Astrocyte of the hippocampus (primary cell): ENCODE measurements at regions not wholly inside any gene's neighbourhood (a gene's known extent, or its start where the extent isn't known, plus 50 kb on each side); places are given as distances from the start of the nearest gene placed in this dataset.

ENCODE experiments used
- DNase-seq: peaks from one replicate; pipeline ENCODE4 v3.0.0; 2011; ENCODE audit warnings: low read depth, low spot score

DNA sequence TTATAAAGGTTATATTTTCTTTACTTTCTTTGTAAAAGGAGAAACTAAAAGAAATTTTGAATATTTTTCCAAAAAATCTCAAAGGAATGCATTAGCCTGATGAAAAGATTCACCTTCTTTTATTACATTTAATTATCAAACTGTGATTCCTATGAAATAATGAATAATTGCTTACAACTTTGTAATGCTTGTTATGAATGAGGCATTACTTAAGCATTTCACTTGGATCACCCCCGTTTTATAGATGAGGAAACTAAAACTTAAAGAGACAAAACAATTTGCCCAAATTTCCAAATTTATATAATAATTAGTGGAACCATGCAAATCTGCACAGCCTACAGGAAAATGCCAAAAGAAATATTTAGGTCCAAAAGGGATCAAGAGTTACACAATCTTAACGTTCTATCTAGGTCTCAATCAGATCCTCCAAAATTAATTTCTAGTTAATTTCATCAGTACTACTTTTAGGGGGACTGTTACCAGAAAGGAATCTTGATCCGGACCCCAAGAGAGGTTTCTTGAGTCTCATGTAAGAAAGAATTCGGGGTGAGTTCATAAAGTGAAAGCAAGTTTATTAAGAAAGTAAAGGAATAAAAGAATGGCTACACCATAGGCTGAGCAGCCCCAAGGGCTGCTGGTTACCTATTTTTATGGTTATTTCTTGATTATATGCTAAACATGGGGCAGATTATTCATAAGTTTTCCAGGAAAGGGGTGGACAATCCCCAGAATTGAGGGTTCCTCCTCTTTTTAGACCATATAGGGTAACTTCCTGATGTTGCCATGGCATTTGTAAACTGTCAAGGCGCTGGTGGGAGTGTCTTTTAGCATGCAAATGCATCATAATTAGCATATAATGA lies 288.0 kb downstream of the ADGB start:
- DNase-seq = no peak

DNA sequence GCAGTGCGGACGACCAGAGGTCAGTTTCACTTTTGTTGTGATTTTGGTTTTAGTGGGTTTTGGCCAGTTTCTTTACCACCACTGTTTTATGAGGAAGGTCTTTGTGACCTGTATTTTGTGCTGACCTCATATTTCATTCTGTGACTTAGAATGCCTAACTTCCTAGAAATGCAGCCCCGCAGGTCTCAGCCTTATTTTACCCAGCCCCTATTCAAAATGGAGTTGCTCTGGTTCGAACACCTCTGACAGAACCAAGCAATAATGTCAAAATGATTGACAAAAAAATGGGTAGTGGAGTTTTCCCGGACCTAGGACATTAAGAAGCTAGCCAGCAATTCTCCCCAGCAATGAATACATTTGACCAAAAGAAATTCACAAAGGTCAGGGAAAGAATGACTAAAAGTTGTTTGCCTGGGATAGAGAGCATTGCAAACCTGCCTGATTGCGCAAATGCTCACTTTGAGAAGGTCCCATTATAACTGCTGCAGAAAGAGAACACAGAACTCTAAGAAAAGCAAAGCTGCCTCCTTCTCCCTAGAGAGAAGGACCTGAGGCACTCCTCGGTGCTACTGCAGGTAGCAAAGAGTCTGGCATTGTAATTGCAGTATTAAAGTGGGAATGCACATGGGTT lies 288.8 kb downstream of the ADGB start:
- DNase-seq = no peak

DNA sequence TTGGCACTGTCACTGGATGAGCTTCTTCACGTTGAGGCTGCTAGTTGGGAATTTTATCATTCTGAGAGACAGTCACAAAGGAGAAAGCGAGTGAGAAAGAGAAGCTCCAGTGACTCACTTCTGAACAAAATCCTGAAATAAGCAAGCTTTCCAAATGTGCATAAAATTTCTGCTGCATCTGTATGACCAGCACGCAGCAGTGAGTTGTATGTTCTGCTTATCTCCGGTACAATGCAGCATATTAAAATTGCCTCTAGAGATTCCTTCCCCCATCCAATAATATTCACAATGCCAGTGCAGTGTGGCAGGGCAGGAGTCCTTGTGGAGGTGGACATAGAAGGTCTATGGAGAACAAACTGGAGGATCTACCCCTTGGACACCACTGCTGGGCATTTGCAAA lies 290.5 kb downstream of the ADGB start:
- no peak for DNase-seq

DNA sequence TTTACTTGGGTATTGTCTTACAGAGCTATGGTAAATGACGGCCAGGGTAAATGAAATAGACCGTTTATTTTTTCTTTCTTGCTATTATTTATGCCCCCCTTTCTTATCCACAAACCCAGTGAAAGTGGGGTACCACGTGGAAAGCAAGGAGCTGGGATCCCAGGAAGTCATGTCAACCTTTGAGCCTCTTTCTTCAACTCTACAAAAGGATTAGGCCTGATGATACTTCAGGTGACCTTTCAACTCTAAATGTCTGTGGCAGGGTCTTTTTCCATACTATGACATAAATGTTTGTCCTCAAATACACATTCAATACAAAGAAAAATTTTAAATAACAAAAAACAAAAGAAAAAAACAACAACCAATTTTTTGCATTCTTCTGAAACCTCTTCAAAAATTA lies 291.4 kb downstream of the ADGB start:
- no peak for DNase-seq

DNA sequence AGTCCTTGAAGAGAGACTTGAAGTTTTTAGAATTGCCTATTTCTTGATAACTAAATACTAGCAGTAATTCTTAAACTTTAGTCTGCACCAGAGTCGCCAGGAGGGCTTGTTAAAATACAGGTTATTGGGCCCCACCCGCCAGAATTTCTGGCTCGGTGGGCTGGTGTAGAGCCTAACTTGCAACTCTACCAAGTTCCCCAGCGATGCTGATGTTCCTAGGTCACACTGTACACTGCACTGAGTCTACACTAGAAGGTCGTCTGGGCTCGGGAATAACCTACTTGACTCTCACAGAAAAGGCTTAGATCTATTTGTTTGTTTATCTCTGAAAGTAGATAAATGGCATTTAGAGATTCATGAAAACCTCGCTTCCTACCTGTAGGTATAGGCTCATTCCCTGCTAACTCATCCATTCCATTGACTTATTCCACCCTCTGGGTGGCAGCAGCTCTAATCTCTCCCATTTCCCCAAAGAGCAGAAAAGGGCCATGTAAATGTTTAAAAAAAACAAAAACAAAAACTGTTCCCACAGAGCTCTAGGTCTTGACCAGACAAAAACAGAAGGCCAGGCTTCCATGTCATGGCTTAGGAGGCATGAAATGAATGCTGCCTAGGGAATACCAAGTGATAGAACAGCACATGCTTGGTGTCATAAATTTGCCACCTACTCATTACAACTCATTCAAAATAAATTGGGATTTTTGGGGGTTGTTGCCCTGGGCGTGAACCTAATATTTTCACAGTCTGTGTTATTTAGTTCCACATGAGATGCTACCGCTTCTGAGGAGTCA lies 292.1 kb downstream of the ADGB start:
- DNase-seq = no peak

DNA sequence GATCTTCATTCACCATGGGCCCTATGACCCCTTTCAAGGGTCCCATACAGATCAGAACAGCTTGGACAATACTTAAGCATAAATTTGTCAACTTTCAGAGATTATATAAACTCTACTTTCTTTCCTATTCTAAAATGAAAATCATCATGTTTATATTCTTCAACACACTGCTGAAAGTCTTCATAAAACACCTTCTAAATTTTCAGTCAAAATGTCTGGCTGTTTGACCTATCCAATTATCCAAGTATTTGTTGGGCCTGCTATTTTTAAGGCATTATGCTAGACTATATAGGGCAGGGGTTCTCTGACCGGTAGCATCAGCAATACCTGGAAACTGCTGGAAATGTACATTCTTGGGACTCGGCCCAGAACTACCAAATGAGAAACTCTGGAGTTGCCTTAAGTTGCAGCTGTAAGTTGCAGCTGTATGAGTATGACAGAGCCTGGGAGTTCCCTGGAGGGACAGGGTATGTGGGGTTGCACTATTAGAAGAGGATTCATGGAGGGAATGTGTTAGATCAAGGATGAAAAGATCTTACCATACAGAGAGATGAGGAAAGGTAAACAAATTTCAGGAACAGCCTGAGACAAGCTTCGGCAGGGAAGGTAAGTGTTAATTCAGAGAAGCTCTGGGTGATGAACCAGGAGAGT lies 293.0 kb downstream of the ADGB start:
- no peak for DNase-seq

DNA sequence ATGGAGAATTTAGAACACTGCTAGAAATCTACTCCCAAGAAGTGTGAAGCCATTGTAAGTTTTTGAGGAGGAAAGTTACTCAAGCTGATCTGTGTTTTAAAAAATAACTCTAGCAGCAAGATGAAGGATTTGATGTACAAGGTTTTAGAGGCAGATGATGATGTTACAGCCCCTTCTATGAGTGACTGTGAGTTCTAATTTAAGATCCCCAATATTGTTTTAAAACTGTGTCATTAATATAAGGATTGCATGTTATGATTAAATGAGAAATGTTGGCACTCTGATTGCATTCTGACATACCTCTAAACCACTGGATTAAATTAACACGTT lies 293.5 kb downstream of the ADGB start:
- DNase-seq = no peak

DNA sequence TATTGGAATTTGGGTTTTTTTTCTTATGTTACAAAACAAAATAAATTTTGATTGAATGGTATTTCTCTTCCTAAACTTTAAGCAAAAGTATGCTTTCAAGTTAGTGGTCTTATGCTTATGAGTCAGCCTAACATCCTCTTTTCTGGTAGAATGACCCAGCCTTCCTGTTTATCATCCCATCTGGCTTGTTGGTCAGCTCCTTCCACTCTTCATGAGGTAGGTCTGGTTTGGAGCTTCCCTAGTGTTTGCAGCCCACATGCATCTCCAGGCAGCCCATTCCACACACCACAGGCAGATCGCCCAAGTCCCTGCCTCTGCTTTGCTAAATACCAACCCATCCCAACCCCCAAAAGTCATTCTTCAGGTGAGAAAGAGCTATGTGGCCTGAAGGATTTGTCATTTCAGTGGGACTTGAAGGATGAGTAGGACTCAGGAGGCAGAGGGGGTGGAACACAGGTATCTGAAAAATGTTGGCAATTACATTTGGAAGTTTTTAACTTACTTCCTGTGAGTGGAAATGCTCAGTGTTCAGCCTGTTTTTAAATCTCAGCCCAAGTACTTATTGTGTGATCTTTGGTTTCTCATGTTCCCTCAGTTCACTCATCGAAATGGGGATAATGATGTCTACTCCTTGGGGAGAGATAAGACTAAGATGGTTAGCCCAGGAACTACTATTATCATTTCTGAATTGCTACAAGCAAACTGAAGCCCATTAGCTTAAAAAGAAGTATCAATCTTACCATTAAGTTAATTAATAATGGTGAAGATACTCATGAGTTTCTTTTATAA lies 294.0 kb downstream of the ADGB start:
- peak; percentile 63 for DNase-seq

DNA sequence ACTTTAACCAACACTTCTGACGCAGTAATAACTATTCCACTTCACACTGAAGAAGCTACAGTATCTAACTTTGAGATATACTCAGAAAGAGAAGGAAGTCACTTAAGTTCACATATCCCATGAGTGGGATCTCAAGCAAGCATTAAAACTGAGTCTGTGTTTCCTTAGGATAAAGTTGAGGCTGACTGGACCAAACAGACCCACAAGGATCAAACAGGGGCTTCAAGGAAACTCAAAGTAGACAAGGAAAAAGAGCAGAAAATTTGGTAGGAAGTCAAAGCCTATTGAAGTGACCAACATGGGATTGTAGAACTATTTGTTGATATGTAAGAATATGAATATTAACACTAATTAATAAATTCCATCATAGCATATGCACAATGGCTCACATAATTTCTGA lies 294.9 kb downstream of the ADGB start:
- no peak for DNase-seq

DNA sequence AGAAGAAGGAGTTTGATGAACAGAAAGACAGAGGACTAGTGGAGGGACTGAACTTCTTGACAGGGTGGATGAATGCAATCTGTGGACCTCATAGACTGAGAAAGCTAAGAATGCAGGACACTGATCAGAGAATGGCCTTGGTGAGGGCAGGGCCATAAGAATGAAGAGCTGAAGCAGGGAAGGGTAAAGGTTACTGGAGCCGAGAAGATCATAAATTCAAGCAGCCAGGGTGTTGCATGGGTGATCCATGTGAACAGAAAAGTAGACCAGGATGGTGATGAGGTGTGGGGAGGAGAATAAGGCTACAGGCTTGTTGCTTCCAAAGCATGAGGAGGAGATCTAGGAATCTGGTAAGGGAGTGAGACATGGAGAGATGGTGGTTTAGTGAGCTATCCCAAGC lies 295.9 kb downstream of the ADGB start:
- no peak for DNase-seq

DNA sequence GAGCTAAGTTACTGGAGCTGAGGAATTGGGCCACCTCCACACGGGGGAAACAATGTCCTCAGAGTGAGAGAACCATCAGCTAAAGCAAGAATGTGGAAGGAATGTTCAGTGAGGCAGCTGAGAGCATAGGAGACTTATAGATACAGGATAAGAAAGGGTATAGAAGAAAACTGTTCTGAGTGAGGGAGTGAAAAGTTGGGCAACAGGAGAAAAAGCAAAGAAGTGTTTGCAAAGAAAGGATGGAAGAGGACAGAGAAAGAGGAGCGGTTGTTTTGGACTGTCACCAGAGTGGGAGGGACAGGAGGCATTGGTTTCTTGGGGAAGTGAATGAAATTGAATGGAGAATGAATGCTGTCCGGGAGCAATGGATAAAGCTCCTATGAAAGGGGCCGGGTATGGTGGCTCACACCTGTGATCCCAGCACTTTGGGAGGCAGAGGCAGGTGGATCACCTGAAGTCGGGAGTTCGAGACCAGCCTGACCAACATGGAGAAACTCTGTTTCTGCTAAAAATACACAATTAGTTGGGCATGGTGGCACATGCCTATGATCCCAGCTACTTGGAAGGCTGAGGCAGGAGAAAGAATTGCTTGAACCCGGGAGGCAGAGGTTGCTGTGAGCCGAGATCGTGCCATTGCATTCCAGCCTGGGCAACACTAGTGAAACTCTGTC lies 296.5 kb downstream of the ADGB start:
- no peak for DNase-seq

DNA sequence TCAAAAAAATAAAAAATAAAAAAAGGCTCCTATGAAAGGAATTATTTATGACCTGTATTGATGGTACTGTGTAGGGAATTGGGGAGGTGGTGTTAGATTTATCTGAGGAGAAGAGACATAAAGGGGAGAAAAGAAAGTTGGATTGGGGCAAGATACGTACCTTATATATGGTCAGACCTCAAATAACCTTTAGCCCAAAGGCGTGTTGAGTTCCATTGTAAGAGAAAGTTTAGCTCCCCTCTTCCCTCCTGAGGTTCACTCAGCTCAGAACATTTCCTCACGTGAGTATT lies 296.9 kb downstream of the ADGB start:
- DNase-seq = no peak

DNA sequence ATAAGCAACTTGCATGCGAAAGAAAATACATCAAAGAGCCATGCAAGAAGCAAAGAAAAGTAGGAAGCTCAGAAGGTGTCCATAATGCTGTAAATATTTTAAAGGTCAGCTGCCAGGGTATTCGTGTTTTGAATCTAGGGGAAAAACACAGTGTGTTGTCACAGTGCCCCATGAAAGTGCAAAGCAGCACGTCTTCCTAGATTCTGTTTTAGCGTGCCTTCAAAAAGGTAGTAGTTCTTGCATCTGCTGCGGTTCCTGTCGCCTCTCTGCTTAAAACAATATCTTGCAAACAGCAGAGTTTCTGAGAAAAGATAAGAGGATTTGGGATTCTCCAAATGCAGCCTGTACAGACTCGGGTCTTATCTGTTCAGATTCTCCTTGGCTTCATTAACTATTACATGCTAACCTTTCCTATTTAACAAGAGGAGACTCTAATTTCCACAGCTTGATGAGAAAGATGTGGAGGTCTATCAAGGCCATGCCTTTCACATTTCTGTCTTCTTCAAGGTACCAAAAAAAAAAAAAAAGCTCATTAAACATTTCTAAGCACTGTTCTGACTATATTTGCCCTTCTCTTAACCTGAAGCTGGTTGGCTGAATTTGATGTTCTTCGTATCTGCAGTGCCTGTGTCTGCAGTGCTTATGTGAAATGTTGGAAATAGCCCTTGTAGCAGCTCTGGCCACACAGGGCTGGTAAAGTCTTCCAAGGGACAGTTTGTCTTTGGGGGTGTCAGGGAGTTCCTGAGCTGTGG lies 297.5 kb downstream of the ADGB start:
- DNase-seq = no peak

DNA sequence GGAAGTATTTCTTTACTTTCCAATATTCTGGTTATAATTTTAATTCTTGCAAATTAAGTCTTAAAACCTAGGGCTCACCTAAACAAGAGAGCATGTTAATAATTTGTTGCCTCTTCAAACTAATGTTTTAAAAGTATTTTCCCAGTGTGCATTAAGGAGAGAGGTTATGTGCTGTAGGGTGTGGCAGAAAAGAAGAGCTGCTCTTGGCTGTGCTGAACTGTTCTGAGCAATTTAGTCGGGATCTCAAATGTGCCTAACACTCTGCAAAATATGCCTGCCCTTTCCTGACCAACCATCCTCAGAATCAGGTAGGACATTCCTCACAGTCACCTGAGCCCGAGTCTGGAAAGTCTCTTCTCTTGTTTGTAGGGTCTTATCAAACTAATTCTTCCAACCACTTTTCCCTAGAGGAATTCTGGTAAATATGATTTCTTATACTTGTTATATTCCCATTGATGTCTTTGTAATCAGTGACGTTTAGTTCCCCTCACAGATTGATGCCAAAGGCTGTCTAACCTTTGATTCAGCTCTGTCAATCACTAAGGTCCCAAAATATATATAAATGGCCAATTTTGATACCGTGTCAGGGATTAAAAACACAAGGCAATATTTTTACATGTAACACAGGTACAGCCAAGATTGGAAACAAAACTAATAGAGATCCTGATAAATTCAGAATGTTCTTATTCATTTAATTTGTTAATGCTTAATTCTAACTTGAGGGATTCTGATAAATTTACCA lies 298.4 kb downstream of the ADGB start:
- no peak for DNase-seq

DNA sequence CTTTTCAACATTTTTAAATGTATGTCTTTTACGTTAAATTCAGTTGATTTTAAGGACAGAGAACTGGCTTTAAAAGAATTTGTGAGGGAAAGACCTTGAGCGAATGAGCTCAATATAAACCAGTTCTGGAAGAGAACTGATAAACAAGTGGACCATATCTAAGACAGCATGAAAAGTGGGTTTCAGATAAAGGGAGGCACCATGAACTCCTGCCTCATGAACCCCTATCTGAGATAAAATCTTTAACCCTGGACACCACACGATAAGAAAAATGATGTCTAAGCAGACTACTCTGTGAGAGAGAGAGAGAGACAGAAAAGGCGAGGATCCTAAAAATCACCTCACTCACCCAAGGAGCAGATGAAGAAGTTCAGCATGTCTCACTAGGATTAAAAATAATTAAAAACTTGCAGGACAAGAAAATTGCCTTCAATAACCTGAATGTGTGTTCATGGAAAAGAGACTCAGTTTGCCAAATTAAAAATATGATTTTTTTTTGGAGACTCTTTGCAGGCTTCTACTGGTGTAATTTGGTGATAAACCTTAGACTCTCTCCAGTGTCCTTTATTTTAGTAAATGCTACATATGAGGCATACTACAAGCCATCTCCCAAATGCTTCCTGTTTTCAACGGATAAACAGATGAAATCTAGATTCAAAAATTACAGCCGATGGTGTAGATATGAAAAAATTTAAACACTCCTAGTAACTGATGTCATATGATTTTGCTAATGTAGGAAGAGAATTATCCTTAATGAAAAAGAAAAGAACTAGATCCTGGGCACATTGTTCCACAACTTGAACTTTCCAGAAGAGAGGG lies 299.5 kb downstream of the ADGB start:
- no peak for DNase-seq

DNA sequence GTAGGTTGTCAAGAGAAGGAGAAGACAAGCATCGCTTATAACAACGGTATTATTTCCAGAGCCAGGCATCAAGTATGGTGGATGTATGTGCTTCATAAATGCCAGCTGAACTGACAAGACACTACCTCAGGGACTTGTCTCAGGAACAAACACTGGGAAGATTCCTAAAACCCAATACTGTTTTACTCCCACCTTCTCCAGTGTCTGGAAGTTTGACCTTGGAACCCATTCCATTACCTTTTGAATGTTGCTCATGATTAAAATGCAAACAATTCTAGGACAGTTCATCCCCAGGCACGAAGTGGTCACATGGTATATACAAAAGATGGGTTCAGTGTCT lies 300.1 kb downstream of the ADGB start:
- DNase-seq = no peak

DNA sequence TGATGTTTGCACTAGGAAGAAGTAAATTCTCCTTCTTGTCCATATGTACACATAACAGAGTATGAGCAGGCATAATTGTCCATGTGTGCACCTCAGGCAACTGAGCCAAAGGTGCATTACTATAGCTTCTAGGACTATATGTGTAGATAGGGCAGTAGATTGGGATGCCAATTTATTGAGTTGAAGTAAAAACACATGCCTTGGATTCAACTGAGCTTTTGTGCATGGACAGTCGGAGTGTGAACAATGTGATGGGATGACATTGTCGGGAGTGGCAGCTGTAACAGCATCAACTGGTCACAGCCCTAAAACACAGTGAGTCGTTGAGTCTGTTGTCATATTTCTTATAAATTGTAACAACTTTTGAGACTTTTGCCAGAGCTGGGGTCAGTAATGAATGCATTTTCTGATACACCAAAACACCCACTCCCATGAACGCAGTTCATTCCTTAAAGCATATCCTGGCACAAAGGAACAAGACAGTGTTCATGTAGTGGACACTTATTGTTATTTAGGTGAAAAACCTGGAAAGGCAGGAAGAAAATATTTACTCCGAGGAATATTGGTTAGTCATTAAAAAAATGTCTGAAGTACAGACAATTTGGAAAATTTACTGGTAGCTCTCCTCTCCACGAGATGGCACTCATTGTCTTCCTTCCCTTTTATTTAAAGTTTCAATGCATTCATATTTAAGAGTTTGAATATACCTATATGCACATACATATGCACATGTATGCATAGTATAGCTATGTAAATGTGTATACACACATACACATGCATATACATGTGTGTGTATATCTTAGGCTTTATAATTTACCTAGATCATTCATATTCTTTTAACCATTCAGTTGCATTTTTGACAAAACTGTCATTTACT lies 302.0 kb upstream of the STXBP5 start:
- no peak for DNase-seq

DNA sequence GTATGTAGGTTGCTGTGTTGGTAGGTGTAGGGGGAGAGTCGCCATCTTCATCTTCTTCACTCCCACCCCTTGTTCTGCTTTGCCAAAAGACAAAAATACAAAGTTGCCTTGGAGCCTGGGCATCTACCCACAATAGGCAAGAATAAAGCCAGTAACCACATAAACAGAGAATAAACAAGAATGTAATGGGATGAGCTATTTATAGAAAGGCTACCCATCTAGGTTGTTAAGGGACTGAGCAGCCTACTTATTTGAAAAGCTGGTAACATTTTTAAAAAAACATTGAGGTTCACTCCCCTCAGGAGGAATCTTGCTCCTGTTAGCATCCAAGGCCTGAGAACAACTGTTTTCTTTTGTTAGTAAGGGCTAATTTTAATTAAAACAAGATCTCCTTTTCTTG lies 301.4 kb upstream of the STXBP5 start:
- peak; percentile 42 for DNase-seq
